GM21825 (cell line): ENCODE measurements at regions not wholly inside any gene's neighbourhood (a gene's known extent, or its start where the extent isn't known, plus 50 kb on each side); places are given as distances from the start of the nearest gene placed in this dataset.
"Not testable (repeated sequence)": the region's sequence is repeated elsewhere in the genome, so short reads cannot be mapped to it uniquely, and the experiment has no call there.

ENCODE experiments used
- ATAC-seq: cut with Tn5 transposase; IDR thresholded peaks from one replicate; pipeline ENCODE4 v1.9.1; 2021; ENCODE audit warnings: mild to moderate bottlenecking, moderate library complexity; ENCODE audit not compliant: unreplicated experiment

DNA sequence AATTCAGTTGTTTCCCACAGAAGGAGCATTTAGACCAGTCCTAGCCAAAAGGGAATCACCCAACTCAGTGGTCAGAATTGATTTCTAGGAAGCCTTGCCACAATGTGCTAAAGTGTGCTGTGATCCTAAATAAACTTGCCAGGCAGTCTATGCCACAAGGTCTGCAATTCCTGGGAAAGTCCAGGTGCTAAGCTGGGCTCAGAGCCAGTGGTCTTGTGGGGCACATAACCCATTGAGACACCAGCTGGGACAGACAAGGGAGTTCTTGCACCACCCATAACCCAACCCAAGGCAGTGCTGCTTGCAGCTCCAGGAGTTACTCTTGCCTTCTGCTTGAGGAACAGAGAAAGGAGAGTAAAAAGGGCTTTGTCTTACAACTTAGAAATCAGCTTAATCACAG lies 489.5 kb upstream of the SPRY2 start:
- ATAC-seq, result no peak

GRCh38 chr13:80828759-80829158 lies 487.8 kb upstream of the SPRY2 start:
- no peak for ATAC-seq

DNA sequence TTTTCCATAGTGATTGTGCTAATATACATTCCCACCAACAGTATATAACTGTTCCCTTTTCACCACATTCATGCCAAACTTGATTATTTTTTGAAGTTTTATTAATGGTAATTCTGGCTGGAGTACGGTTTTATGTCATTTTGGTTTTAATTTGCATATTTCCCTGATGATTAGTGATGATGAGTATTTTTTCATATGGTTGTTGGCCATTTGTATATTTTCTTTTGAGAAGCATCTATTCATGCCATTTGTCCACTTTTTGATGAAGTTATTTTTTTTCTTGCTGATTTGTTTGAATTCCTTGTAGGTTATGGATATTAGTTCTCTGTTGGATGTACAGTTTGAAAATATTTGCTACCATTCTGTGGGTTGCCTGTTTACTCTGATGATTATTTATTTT lies 484.4 kb upstream of the SPRY2 start:
- ATAC-seq, result no peak

DNA sequence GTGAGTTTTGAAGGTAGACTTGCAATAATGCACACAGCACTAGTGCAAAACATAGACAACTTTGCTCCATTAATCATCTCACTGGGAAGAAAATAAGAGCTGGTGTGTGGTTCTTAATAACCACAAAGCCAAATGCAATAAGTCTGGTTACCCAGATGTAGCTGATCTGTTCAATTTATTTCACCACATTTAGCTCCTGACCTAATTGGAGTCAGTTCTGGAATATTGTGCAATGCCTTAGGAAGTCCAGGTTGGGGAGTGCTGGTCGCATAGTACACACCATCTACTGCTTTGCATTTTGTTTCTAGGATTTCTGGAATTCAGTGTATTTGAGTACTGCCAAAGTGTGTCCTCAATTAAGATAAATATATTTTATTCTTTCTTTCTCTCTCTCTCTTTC lies 483.3 kb upstream of the SPRY2 start:
- ATAC-seq, result no peak

DNA sequence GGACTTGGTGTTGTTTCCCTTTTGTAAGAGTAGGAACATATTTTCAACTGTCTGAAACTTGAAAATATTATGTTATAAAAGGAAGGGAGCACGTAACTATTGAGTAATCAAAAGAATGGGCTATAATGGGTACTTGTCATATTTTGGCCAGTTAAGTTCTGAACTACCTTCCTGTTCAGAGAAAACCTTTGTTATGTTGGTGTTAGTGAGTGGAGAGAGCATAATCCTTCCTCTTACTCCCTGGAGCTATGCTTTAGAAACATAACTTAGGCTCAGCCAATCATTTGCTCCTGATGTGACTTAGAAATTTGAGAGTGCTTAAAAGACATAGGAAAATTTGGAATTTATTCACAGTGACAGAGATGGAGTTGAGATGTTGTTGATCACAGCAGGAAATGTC lies 482.5 kb upstream of the SPRY2 start:
- no peak for ATAC-seq

- ATAC-seq, result no peak
Measured at GRCh38 chr13:80821466-80821865, 480.5 kb upstream of the SPRY2 start.

DNA sequence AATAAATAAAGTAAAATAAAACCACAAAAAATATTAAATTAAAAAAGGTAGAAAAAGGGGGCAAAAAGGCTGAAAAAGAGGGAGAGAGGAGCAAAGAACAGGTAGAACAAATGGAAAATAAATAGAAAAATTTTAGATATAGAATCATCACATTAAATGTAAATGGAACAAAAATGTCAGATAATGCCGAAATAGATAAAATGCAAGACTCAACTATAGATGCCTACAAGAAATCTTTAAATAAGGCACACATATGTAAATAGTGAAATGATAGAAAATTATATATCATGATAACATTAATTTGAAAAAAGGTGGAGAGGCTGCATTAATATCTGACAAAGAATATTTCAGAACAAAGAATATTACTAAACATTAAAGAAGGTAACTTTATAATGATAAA lies 477.1 kb upstream of the SPRY2 start:
- ATAC-seq, result no peak

DNA sequence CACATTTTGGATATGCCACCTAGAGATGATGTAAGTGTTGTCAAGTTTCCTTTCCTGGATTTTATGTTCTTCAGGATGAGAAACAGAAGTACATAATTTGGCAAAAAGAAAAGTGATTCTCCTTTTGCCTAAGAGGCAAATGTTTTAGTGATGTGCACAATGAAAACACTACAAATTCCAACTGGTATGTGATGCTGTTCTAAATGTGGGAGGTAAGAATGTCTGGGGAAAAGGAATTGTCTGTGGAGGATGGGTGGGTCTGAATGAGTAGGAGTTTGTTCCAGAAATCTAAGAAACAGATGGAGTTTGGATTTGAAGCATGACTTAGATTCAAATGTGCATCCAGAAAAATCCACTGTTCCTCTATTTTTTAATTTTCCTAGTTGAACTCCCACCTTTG lies 473.6 kb upstream of the SPRY2 start:
- no peak for ATAC-seq

DNA sequence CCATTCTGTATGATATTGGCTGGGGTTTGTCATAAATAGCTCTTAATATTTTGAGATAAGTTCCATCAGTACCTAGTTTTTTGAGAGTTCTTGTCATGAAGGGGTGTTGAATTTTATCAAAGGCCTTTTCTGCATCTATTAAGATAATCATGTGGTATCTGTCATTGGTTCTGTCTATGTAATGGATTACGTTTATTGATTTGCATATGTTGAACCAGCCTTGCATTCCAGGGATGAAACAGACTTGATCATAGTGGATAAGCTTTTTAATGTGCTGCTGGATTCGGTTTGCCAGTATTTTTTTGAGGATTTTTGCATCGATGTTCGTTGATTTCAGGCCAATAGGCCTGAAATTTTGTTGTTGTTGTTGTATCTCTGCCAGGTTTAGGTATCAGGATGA lies 469.4 kb upstream of the SPRY2 start:
- ATAC-seq, result not testable (repeated sequence)

- ATAC-seq, result no peak
Measured at GRCh38 chr13:80802946-80803345, 462.0 kb upstream of the SPRY2 start.

DNA sequence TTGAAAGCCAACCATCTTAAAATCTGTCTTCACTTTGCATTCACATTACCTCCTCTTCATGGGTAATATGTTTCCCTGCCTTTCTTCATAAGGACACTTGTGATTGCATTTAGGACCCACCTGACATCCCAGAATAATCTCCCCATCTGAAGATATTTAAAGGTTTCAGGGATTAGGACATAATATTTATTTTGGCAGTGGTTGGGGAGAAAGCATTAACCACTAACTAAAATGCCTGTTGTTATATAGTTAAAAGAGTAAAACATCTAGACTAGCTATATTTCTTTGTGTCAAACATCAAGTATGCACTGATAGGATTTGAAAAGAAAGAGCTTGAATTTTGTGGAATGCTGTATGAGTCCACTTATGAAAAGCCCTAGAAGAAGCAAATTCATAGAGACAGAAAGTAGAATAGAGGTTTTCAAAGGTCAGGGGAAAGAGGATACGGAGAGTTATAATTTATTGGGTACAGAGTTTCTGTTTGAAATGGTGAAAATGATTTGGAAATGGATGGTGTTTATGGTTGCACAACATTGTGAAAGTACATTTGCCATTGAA lies 457.7 kb upstream of the SPRY2 start:
- ATAC-seq, result no peak

DNA sequence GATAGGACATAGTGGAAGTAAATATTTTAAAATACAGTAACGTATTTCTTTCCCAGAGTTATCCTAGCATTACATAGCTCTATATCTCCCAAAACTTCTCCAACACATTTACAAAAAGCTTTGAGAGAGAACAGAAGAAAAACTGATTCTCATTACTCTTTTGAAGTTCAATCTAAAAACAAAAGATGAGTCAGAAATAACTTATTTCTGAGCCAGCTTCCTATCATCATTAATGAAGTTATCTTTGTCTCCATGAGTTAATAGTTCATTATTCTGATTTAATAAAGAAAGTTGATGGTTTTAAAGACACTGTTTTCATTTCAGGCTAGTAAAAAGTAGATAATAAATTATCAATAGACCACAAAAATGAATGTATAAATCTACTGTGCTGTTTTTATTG lies 446.7 kb upstream of the SPRY2 start:
- ATAC-seq, result no peak

GRCh38 chr13:80783926-80784565 lies 443.1 kb upstream of the SPRY2 start:
- no peak for ATAC-seq

GRCh38 chr13:80782441-80782840 lies 441.5 kb upstream of the SPRY2 start:
- ATAC-seq, result no peak

DNA sequence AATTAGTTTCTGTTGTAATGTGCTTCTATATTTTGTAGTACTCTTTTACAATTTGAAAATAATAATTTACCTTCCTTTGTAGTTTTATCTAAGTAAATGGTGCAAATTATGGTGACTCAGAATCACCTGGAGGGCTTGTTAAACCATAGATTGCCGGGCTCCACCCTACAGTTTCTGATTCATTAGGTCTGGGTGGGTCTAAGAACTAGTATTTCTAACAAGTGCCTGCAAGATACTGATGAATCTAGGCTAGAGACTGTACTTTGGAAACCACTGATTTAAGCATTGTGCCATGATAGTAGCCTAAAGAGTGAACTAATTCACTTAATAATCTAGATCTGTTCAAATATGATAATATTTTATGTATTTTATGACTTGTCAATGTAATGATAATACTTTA lies 437.4 kb upstream of the SPRY2 start:
- ATAC-seq, result no peak

DNA sequence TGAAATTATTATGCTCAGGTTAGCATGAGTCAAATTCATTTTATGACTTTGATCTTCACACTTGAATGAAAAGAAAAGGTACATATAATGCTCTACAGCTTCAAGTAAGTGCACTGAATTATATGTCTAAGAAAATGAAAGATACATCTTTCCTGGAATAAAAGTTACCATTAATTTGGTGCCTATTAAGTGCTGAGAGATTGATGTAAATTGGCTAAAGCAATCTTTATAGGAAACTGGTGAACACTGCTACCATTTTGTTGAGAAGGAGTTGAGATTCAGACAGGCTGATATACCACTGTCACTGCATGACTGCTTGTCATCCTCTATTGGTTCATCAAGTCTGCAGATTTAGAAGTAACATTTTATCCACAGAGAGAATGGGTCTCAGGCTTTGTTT lies 416.8 kb upstream of the SPRY2 start:
- ATAC-seq, result no peak

DNA sequence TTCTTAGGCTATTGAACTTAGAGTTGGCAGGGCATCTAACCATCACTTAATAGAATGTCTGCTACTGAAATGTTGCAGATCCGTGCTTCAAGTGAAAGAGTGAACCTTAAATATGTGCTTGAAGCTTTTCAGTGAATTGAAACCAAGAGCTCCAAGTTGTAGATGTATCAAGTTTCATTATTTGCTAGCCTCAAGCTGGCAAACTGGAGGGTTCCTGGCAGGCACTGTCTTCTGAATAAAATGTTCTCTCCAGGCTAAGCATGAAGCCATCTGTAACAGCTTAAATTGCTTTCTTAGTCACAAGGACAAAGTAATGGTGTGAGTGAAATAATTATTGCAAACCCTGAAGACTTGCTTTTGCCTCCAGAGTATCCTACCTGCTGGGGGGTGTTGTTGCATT lies 415.0 kb upstream of the SPRY2 start:
- no peak for ATAC-seq

DNA sequence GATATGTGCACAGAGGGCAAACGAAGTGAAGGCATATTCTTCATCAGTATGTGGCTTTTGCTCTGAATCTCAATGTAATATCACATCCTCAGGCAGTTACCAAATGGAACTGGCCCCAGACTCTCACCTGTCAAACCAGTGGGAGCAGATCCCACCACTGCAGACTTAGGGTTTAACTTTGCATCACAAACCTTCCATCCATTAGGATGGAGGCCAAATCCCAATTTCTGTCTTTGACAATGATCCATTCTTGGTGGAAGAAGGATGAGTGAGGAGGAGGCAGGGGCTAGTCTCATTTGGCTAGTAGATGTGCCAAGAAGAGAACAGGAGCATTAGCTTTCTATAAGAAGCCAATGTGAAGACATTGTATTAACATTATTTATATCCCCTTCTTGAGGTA lies 413.5 kb upstream of the SPRY2 start:
- no peak for ATAC-seq

DNA sequence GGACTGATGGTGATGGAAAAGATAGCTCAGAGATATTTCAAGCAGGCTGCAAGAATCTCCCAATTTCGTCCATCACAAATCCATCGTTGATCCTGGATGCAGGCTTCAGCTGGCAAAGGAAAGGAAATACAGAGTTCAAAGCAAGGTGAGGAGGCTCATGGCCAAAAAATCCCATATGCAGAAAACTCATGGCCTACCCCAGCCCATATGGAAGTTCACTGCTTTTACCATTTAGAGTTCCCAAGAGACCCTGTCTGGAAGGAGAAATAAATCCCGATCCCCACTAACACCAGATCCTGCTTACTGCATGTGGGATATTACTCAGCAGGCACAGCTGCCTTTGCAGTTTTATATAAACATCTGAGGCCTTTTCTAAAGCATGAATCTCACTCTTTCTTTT lies 412.9 kb upstream of the SPRY2 start:
- ATAC-seq, result no peak

DNA sequence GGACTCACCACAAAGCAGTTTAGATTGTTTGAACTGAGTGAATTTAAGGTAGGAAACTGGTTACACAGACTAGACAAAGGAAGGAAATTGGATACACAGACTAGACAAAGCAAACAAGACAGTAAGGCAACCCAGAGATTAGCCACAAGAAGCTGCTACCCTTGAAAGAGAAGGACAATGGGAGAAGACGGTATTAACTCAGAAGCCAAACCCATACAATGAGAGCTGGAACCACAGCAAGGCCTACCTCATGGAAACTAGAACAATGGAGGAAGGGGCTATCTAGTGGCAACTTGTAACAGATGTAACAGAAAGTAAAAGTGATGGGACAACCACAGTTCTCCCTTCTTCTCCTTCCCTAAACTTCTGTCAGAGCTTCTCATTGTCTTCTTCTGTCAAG lies 410.9 kb upstream of the SPRY2 start:
- ATAC-seq, result no peak

GRCh38 chr13:80744147-80744914 lies 403.4 kb upstream of the SPRY2 start:
- no peak for ATAC-seq

GRCh38 chr13:80742033-80742432 lies 401.1 kb upstream of the SPRY2 start:
- no peak for ATAC-seq

GRCh38 chr13:80740071-80740470 lies 399.1 kb upstream of the SPRY2 start:
- ATAC-seq, result no peak
